PC-9 (cell line): ENCODE measurements at regions not wholly inside any gene's neighbourhood (a gene's known extent, or its start where the extent isn't known, plus 50 kb on each side); places are given as distances from the start of the nearest gene placed in this dataset.

Experiments used
- BruUV-seq: library from RNA; stranded (reverse); fragments of 400-500 nt; replicated peaks from 2 replicates; lab custom pipeline; 2021; lab: Mats Ljungman, UMichigan
- CTCF ChIA-PET: fragments of 300-600 bp; sonication (Branson Sonifier 250); formaldehyde crosslinking; loops from one replicate; lab custom pipeline; 2022; ENCODE audit warnings: antibody characterized with exemption; lab: Charles Lee
- POLR2A ChIA-PET: fragments of 300-600 bp; sonication (Branson Sonifier 250); formaldehyde crosslinking; loops from one replicate; lab custom pipeline; 2022; ENCODE audit warnings: antibody characterized with exemption; ENCODE audit not compliant: unreplicated experiment; lab: Charles Lee
- DNase-seq, 2 experiments: peaks; one replicate each; pipeline versions ENCODE4 v3.0.0 to v3.0.0-alpha.2; 2015 to 2022; ENCODE audit warnings: mixed read lengths in 1 of 2
- H2AFZ ChIP-seq: fragments of 200-600 bp; sonication (generic); 2 replicates; pipeline ENCODE4 v1.8.1; 2017; ENCODE audit warnings: antibody characterized with exemption
- H3F3A ChIP-seq: fragments of 200-600 bp; sonication (generic); 2 replicates; pipeline ENCODE4 v1.8.1; 2017; ENCODE audit warnings: antibody characterized with exemption, mild to moderate bottlenecking, low read depth; ENCODE audit not compliant: insufficient read depth
- H3K27ac ChIP-seq: fragments of 200-600 bp; sonication (generic); 2 replicates; pipeline ENCODE4 v1.6.1; 2016; ENCODE audit warnings: mixed run types
- H3K27me3 ChIP-seq: fragments of 200-600 bp; sonication (generic); 2 replicates; pipeline ENCODE4 v1.6.1; 2016; ENCODE audit warnings: low read depth, mixed run types; ENCODE audit not compliant: insufficient read depth
- H3K36me3 ChIP-seq: fragments of 200-600 bp; sonication (generic); 2 replicates; pipeline ENCODE4 v1.6.1; 2016; ENCODE audit warnings: low read depth, mixed run types
- H3K4me1 ChIP-seq: fragments of 200-600 bp; sonication (generic); replicated peaks from 2 replicates; pipeline ENCODE4 v1.6.1; 2016; ENCODE audit warnings: mixed run types; ENCODE audit not compliant: insufficient read depth
- H3K4me2 ChIP-seq: fragments of 200-600 bp; sonication (generic); 2 replicates; pipeline ENCODE4 v1.6.1; 2017; ENCODE audit warnings: mixed run types
- H3K4me3 ChIP-seq: fragments of 200-600 bp; sonication (generic); 2 replicates; pipeline ENCODE4 v1.6.1; 2016; ENCODE audit warnings: mixed run types
- H3K79me2 ChIP-seq: fragments of 200-600 bp; sonication (generic); 2 replicates; pipeline ENCODE4 v1.6.1; 2017; ENCODE audit warnings: low read depth, mixed run types
- H3K9me2 ChIP-seq: fragments of 200-600 bp; sonication (generic); 2 replicates; pipeline ENCODE4 v1.8.1; 2017; ENCODE audit warnings: mild to moderate bottlenecking; ENCODE audit not compliant: insufficient read depth
- H3K9me3 ChIP-seq: fragments of 200-600 bp; sonication (generic); 2 replicates; pipeline ENCODE4 v1.8.1; 2016; ENCODE audit warnings: low read depth; ENCODE audit not compliant: insufficient read depth
- H4K20me1 ChIP-seq: fragments of 200-600 bp; sonication (generic); 2 replicates; pipeline ENCODE4 v1.8.1; 2017; ENCODE audit not compliant: insufficient read depth
- EZH2 ChIP-seq: fragments of 200-600 bp; sonication (generic); IDR thresholded peaks from 2 replicates; pipeline ENCODE4 v1.8.0; 2017; ENCODE audit warnings: antibody characterized with exemption, low read depth
- intact Hi-C: fragments of 100-400 bp; cut with micrococcal nuclease; formaldehyde crosslinking; loops from one replicate; pipeline ENCODE4 v1.10.0; 2022; ENCODE audit not compliant: unreplicated experiment
- TF ChIP-seq, protein P1 (sequence below): fragments of 200-600 bp; sonication (generic); conservative IDR thresholded peaks from 2 replicates; pipeline ENCODE4 v1.6.1; 2017; ENCODE audit warnings: mixed run types, antibody characterized with exemption, mild to moderate bottlenecking, moderate library complexity

DNA sequence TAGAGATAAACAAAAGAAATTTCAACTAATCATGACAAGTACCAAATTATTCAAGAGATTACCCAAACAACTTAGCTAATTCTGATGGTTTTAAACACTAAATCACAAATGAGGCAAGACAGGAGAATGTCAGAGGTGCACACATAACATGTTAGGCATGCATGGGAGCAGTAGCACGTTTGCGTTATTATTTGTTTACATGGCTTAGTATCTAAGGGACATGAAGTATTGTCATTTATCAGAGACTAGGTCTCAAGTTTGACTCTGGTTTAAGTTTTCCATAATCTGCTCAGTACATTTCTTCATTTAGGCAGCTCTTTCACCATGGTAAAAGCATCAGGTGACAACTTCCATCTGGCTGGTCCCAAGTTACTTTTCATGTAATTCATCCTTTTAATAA, 244.1 kb upstream of the TNC start:
- ChIA-PET CTCF (no interaction called here), POLR2A (no interaction called here)
- no peaks in the 10 kb centered on the region for H4K20me1 ChIP-seq
- no peaks in the 10 kb centered on the region for H3K27me3 ChIP-seq
- no peak overlapping the region for H3K27ac ChIP-seq
- no peak overlapping the region for H3K4me3 ChIP-seq
- H3K36me3 ChIP-seq = no peaks in the 10 kb centered on the region
- H3K9me3 ChIP-seq = no peaks in the 10 kb centered on the region
- BruUV-seq = no TSS peak
- H3K9me2 ChIP-seq = no peaks in the 10 kb centered on the region
- intact Hi-C loops = no loop called here
- no peak overlapping the region for H3K4me2 ChIP-seq
- no peak overlapping the region for H2AFZ ChIP-seq
- TF ChIP-seq, protein P1, sequence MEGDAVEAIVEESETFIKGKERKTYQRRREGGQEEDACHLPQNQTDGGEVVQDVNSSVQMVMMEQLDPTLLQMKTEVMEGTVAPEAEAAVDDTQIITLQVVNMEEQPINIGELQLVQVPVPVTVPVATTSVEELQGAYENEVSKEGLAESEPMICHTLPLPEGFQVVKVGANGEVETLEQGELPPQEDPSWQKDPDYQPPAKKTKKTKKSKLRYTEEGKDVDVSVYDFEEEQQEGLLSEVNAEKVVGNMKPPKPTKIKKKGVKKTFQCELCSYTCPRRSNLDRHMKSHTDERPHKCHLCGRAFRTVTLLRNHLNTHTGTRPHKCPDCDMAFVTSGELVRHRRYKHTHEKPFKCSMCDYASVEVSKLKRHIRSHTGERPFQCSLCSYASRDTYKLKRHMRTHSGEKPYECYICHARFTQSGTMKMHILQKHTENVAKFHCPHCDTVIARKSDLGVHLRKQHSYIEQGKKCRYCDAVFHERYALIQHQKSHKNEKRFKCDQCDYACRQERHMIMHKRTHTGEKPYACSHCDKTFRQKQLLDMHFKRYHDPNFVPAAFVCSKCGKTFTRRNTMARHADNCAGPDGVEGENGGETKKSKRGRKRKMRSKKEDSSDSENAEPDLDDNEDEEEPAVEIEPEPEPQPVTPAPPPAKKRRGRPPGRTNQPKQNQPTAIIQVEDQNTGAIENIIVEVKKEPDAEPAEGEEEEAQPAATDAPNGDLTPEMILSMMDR = no peak
- TF ChIP-seq EZH2 = no peak
- no peaks in the 10 kb centered on the region for H3K79me2 ChIP-seq
- no peaks in the 10 kb centered on the region for H3K4me1 ChIP-seq
- no peaks in the 10 kb centered on the region for H3F3A ChIP-seq
- no peak for DNase-seq

GRCh38 chr9:115362640-115363039, 244.7 kb upstream of the TNC start:
- ChIA-PET POLR2A (no interaction called here), CTCF (no interaction called here)
- no peaks in the 10 kb centered on the region for H3F3A ChIP-seq
- no peaks in the 10 kb centered on the region for H4K20me1 ChIP-seq
- H3K9me2 ChIP-seq = no peaks in the 10 kb centered on the region
- no peak overlapping the region for H3K4me2 ChIP-seq
- no peak overlapping the region for H3K27ac ChIP-seq
- H3K79me2 ChIP-seq = no peaks in the 10 kb centered on the region
- no peak overlapping the region for H3K4me3 ChIP-seq
- no peak for DNase-seq
- H3K27me3 ChIP-seq = no peaks in the 10 kb centered on the region
- intact Hi-C loops = no loop called here
- TF ChIP-seq, protein P1 = no peak
- no peak for TF ChIP-seq EZH2
- BruUV-seq = no TSS peak
- H3K36me3 ChIP-seq = no peaks in the 10 kb centered on the region
- no peaks in the 10 kb centered on the region for H3K4me1 ChIP-seq
- no peaks in the 10 kb centered on the region for H3K9me3 ChIP-seq
- H2AFZ ChIP-seq = no peak overlapping the region

DNA sequence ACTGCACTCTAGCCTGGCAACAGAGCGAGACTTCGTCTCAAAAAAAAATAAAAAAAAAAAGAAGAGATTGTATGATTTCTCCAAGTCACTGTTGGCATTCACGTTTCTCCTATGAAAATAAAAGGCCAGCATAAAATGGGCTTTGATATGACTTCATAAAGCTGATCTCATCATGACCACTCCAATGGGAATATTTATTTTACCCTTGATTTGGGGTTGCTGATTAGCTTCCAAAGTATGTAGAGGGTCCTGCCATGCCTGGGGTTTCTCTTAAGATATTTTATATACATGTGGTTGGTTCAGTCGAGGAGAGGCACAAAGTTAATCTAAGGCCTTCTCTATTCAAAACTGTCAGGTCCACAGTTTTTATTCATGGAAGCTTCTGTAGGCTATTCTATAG, 247.0 kb upstream of the TNC start:
- no peaks in the 10 kb centered on the region for H3F3A ChIP-seq
- no peaks in the 10 kb centered on the region for H3K79me2 ChIP-seq
- no peaks in the 10 kb centered on the region for H3K36me3 ChIP-seq
- no peaks in the 10 kb centered on the region for H3K9me2 ChIP-seq
- BruUV-seq = no TSS peak
- 0 out of 2 replicates have a peak, but pooled peaks cover 2% of the 10 kb centered on the region for H3K9me3 ChIP-seq
- no peak for DNase-seq
- H3K4me3 ChIP-seq = no peak overlapping the region
- ChIA-PET POLR2A (no interaction called here), CTCF (no interaction called here)
- H3K27ac ChIP-seq = no peak overlapping the region
- no peak overlapping the region for H3K4me2 ChIP-seq
- intact Hi-C loops = no loop called here
- no peak overlapping the region for H2AFZ ChIP-seq
- H4K20me1 ChIP-seq = no peaks in the 10 kb centered on the region
- TF ChIP-seq, protein P1 = no peak
- TF ChIP-seq EZH2 = no peak
- no peaks in the 10 kb centered on the region for H3K27me3 ChIP-seq
- H3K4me1 ChIP-seq = no peaks in the 10 kb centered on the region
